Vagina (tissue), 2 donors: ENCODE measurements at regions not wholly inside any gene's neighbourhood (a gene's known extent, or its start where the extent isn't known, plus 50 kb on each side); places are given as distances from the start of the nearest gene placed in this dataset.

ENCODE experiments used
- CTCF ChIP-seq, 3 experiments: fragments of 450-650 bp in 2 of 3; fragments of 200-600 bp in 1 of 3; sonication (generic) in 1 of 3; IDR thresholded peaks; one replicate each; pipeline ENCODE4 v1.5.1; 2017 to 2019; ENCODE audit warnings: antibody characterized with exemption in 3 of 3, mild to moderate bottlenecking in 2 of 3, moderate library complexity in 2 of 3
- POLR2A ChIP-seq, 2 donors: fragments of 450-650 bp; IDR thresholded peaks; one replicate each; pipeline ENCODE4 v1.6.1; 2017; ENCODE audit warnings: antibody characterized with exemption in 2 of 2, mild to moderate bottlenecking in 2 of 2, moderate library complexity in 2 of 2
- POLR2AphosphoS5 ChIP-seq, 2 donors: sonication (generic); formaldehyde crosslinking; IDR thresholded peaks; one replicate each; pipeline ENCODE4 v1.9.0; 2017; ENCODE audit warnings: antibody characterized with exemption in 2 of 2, mild to moderate bottlenecking in 2 of 2, low read depth in 1 of 2; ENCODE audit not compliant: insufficient read depth in 1 of 2

GRCh38 chrX:39298821-39299220, 497.6 kb downstream of the MID1IP1 start:
- TF ChIP-seq CTCF (IDR thresholded peaks at IDR 0.05) (no peak), POLR2A (IDR thresholded peaks at IDR 0.05) (no peak), POLR2AphosphoS5 (IDR thresholded peaks at IDR 0.05; ENCODE audit: insufficient read depth in 1 of 2, low read depth in 1 of 2) (no peak)
